ES-I3 (cell line): ENCODE measurements at regions not wholly inside any gene's neighbourhood (a gene's known extent, or its start where the extent isn't known, plus 50 kb on each side); places are given as distances from the start of the nearest gene placed in this dataset.
"Not testable (repeated sequence)": the region's sequence is repeated elsewhere in the genome, so short reads cannot be mapped to it uniquely, and the experiment has no call there.

Source experiments
- H3K36me3 ChIP-seq: 2 replicates; pipeline ENCODE4 v1.6.1; 2013; ENCODE audit warnings: mild to moderate bottlenecking, low read length, control low read depth, moderate library complexity; ENCODE audit not compliant: insufficient read depth
- H3K4me1 ChIP-seq: 2 replicates; pipeline ENCODE4 v1.6.1; 2013; ENCODE audit warnings: mild to moderate bottlenecking, control low read depth, low read length; ENCODE audit not compliant: insufficient read depth
- H3K9ac ChIP-seq: 2 replicates; pipeline ENCODE4 v1.6.1; 2013; ENCODE audit warnings: low read depth, mild to moderate bottlenecking, low read length, moderate library complexity
- H3K9me3 ChIP-seq: 2 replicates; pipeline ENCODE4 v1.6.1; 2013; ENCODE audit warnings: mild to moderate bottlenecking, low read length, moderate library complexity; ENCODE audit not compliant: control insufficient read depth, insufficient read depth

GRCh38 chr12:107859367-107859766 is 84.9 kb downstream of the ASCL4 start:
- H3K9me3 ChIP-seq: no peaks in the 10 kb centered on the region
- H3K4me1 ChIP-seq: no peaks in the 10 kb centered on the region
- H3K36me3 ChIP-seq: no peaks in the 10 kb centered on the region

DNA sequence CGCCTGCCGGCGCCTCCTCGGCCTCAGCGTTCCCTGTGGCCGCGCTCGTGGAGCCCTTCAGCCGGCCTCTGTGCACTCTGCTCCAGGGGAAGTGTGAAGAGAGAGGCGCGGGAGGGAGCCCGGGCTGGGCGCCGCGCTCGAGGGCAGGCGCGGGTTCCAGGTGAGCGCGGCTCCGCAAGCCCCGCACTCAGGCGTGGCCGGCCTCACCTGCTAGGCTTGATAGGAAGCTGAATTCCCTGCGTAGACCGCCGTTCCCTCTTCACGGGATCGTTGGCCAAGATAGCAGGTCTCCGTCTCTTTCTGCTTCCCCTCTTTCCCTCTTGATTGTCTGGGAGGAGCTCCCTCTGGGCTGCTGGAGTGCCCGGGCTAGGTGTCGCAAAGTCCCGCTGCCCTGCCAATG is 89.7 kb downstream of the ASCL4 start:
- Histone ChIP-seq H3K9me3 (no peaks in the 10 kb centered on the region), H3K9ac (peak overlapping the region; percentile 58), H3K4me1 (no peaks in the 10 kb centered on the region), H3K36me3 (no peaks in the 10 kb centered on the region)

More at GRCh38 chr12:107859367-107859766, 84.9 kb downstream of the ASCL4 start:
- no peak overlapping the region for H3K9ac ChIP-seq

DNA sequence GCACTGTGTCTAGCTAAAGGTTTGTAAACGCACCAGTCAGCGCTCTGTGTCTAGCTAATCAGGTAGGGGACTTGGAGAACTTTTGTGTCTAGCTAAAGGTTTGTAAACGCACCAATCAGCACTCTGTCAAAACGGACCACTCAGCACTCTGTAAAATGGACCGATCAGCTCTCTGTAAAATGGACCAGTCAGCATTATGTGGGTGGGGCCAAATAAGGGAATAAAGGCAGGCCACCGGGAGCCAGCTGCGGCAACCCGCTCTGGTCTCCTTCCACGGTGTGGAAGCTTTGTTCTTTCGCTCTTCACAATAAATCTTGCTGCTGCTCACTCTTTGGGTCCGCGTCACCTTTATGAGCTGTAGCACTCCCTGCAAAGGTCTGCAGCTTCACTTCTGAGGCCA is 90.2 kb downstream of the ASCL4 start:
- H3K9me3 ChIP-seq, H3K4me1 ChIP-seq, H3K36me3 ChIP-seq: not testable (repeated sequence)
- peak overlapping the region; percentile 58; the same call in 1 of the 2 replicates for H3K9ac ChIP-seq

GRCh38 chr12:107873223-107873622 is 98.7 kb downstream of the ASCL4 start:
- no peaks in the 10 kb centered on the region for H3K4me1 ChIP-seq
- H3K9me3 ChIP-seq: no peaks in the 10 kb centered on the region
- no peak overlapping the region for H3K9ac ChIP-seq
- H3K36me3 ChIP-seq: no peaks in the 10 kb centered on the region

DNA sequence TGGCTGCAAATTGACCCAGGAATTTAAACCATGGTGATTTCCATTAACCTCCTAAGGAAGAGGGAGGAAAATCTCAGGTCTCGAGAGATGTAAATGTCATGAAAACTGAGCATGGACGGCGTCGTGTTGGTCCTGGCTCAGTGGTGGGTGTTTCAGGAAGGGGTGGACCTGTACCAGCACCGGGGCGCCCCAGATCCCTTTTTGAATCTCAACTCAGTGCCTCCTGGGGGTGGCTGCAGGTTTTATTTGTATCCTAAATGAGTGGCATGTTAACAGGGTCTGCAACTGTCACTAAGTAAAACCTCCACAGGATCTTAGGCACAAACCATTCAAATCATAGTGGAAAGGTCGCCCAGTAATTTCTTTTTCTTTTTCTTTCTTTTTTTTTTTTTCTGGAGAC is 101.3 kb downstream of the ASCL4 start:
- Histone ChIP-seq H3K9ac (no peak overlapping the region), H3K4me1 (no peaks in the 10 kb centered on the region), H3K36me3 (no peaks in the 10 kb centered on the region), H3K9me3 (no peaks in the 10 kb centered on the region)

GRCh38 chr12:107884769-107885694 is 110.5 kb downstream of the ASCL4 start:
- no peak overlapping the region for H3K9ac ChIP-seq
- no peaks in the 10 kb centered on the region for H3K36me3 ChIP-seq
- no peaks in the 10 kb centered on the region for H3K4me1 ChIP-seq
- no peaks in the 10 kb centered on the region for H3K9me3 ChIP-seq

DNA sequence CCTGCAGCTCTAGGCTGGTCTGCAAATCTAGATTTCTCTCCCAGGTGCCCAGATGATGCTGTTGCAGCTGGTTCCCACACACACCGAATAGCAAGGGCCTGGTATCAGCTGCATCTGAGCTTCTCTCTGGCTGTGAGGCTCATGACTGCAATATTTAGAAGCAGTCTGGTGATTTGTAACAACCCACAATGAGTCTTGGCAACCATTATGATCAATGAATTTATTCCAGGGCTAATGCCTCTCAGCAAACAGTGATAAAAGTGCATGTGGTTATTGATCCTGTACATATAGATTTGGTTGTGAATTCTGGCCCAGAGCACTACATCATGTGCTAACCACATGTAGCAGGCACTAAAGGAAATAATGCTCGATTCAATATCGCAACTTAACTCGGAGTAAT is 114.3 kb downstream of the ASCL4 start:
- Histone ChIP-seq H3K4me1 (no peaks in the 10 kb centered on the region), H3K9me3 (no peaks in the 10 kb centered on the region), H3K9ac (no peak overlapping the region), H3K36me3 (no peaks in the 10 kb centered on the region)

DNA sequence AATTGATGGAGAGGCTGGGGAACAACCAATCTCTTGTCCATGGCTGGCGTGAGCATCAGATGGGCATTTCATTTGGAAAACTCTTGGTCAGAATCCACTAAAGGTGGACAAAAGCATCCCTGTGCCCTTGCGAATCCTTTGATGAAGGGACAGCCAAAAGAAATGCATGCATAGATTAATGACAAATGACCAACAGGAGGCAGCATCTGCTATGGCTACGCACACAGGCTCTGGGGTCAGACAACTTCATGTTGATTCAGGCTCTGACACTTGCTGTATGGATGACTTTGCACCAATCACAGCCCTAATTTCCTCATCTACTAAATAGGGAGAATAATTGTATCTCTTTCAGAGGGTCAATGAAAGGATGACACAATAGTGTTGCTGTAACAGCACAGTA is 117.5 kb downstream of the ASCL4 start:
- Histone ChIP-seq H3K9ac (no peak overlapping the region), H3K9me3 (no peaks in the 10 kb centered on the region), H3K36me3 (no peaks in the 10 kb centered on the region), H3K4me1 (no peaks in the 10 kb centered on the region)

DNA sequence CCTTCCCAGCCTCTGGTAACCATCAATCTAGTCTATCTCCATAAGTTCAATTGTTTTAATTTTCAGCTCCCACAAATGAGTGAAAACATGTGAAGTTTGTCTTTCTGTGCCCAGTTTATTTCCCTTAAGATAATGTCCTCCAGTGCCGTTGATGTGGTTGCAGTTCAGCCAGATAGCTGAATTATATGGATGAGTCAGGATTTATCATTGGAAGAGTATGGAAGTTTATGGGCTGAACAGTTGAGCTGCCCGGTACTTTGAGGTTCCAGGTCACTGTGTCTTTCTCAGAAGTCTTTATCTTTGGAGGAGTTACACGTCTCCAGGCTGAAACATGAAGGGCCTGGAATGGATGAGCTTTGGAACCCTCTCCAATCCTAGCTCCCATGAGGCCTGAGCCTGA is 120.1 kb downstream of the ASCL4 start:
- H3K9ac ChIP-seq: no peak overlapping the region
- no peaks in the 10 kb centered on the region for H3K4me1 ChIP-seq
- H3K36me3 ChIP-seq: no peaks in the 10 kb centered on the region
- H3K9me3 ChIP-seq: no peaks in the 10 kb centered on the region

DNA sequence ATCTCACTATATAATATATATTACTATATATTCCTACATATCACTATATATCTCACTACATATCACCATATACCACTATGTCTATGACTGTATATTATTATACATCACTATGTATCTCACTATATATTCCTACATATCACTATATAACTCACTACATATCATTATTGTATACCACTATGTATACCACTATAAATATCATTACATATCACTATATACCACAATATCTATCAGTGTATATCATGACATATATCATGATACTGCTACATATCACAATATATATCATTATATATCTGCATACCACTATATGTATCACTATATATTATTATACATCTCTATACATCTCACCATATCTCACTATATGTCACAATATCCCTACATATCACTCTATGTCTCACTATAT is 121.5 kb downstream of the ASCL4 start:
- no peak overlapping the region for H3K9ac ChIP-seq
- H3K4me1 ChIP-seq: no peaks in the 10 kb centered on the region
- H3K9me3 ChIP-seq: no peaks in the 10 kb centered on the region
- no peaks in the 10 kb centered on the region for H3K36me3 ChIP-seq

DNA sequence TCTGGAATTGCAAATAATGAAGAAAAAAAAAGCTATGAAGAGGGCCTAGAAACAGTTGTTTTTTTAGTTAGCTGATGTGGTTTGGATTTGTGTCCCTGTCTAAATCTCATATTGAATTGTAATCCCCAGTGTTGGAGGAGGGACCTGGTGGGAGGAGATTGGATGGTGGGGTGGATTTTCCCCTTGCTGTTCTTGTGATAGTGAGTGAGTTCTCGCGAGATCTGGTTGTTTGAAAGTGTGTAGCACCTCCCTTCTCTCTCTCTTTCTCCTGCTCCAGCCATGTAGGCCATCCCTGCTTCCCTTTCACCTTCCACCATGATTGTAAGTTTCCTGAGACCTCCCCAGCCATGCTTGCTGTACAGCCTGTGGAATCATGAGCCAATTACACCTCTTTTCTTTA is 126.1 kb downstream of the ASCL4 start:
- no peaks in the 10 kb centered on the region for H3K36me3 ChIP-seq
- no peaks in the 10 kb centered on the region for H3K9me3 ChIP-seq
- no peak overlapping the region for H3K9ac ChIP-seq
- H3K4me1 ChIP-seq: peaks cover 7% of the 10 kb centered on the region; the same call in 1 of the 2 replicates

- Histone ChIP-seq H3K9me3 (no peaks in the 10 kb centered on the region), H3K4me1 (peaks cover 7% of the 10 kb centered on the region; the same call in 1 of the 2 replicates), H3K9ac (peak overlapping the region; percentile 82), H3K36me3 (no peaks in the 10 kb centered on the region)
These were observed 129.0 kb downstream of the ASCL4 start for GRCh38 chr12:107903341-107904061.

DNA sequence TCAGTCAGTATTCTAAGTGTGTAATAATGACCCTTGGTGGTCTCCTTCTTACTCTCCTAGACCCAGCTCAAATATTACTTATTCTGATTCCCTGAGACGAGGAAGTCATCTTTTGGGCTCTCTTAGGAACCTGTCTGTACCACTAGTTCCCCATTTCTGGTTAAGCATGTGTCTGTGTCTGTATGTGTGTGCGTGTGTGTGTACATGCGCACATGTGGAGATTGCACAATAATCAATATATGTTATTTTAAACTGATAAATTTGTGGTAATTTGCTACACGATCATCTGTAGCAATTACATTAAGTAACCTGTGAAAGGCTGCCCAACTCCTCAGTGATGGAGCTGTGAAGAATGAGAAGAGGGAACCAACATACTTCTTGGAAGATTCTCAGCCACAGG is 132.2 kb downstream of the ASCL4 start:
- Histone ChIP-seq H3K9ac (no peak overlapping the region), H3K4me1 (peaks cover 3% of the 10 kb centered on the region; the same call in 1 of the 2 replicates), H3K9me3 (no peaks in the 10 kb centered on the region), H3K36me3 (no peaks in the 10 kb centered on the region)

- Histone ChIP-seq H3K36me3 (no peaks in the 10 kb centered on the region), H3K9ac (peak overlapping the region; percentile 61; the same call in 1 of the 2 replicates), H3K9me3 (no peaks in the 10 kb centered on the region), H3K4me1 (no peaks in the 10 kb centered on the region)
These were observed 138.0 kb downstream of the ASCL4 start for GRCh38 chr12:107912421-107913004.
